ENCODE measurements at regions not wholly inside any gene's neighbourhood (a gene's known extent, or its start where the extent isn't known, plus 50 kb on each side); places are given as distances from the start of the nearest gene placed in this dataset.

DNA sequence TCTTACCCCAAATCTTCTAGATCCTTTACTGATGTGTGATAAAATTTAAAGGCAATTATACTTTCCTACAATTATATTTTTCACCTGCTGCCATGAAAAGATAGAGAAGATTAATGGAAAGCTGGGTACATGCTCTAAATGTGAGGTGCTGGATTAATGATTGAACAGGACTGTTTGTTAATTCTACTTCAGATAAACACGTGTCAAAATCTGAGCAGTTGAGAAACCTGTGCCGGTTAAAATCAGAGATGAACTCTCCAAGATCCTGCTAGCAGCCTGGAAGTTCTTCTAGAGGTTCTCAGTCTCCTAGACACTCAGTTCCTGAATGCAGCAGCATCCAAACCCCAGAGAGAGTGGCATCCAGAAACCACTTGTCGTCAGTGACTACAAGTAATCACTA, 69.2 kb downstream of the INHBA start:
- no peaks in the 10 kb centered on the region for H3K36me3 ChIP-seq (ENCODE audit: control insufficient read depth in 2 of 4, insufficient read depth in 4 of 4, low read length in 3 of 4)
- no peak overlapping the region for H2AFZ ChIP-seq (ENCODE audit: low read length)
- no peaks in the 10 kb centered on the region for H3K79me1 ChIP-seq (ENCODE audit: low read depth, low read length)
- TF ChIP-seq NRF1 (IDR thresholded peaks at IDR 0.05; ENCODE audit: low read depth, low read length) (no peak), SP1 (IDR thresholded peaks at IDR 0.05; ENCODE audit: low read depth, low read length) (no peak), SIRT6 (IDR thresholded peaks at IDR 0.05; ENCODE audit: low read length) (no peak), SUZ12 (IDR thresholded peaks at IDR 0.05; ENCODE audit: low read length) (no peak), SRF (IDR thresholded peaks at IDR 0.05; ENCODE audit: low read depth, low read length) (no peak)
- H3K4me2 ChIP-seq (ENCODE audit: insufficient read depth in 1 of 2, low read depth in 2 of 2, low read length in 2 of 2), result no peak overlapping the region
- no peak overlapping the region for H4K5ac ChIP-seq (ENCODE audit: insufficient read length, low read depth, low read length)
- no peak overlapping the region for H2AK5ac ChIP-seq (ENCODE audit: low read depth, low read length)
- peak overlapping the region; percentile 34; the same call in 1 of the 2 replicates for H2BK20ac ChIP-seq (ENCODE audit: low read length)
- 0 out of 2 replicates have a peak overlapping the region, but pooled peaks have one; percentile 10 for H3K18ac ChIP-seq (ENCODE audit: extremely low read depth, low read length)
- H3K23me2 ChIP-seq (ENCODE audit: low read depth, low read length), result no peaks in the 10 kb centered on the region
- no peaks in the 10 kb centered on the region for H3K79me2 ChIP-seq (ENCODE audit: control insufficient read depth in 1 of 2, insufficient read depth in 2 of 2, low read length in 2 of 2)
- ChIA-PET CTCF (ENCODE audit: partially characterized antibody) (no interaction called here), POLR2A (ENCODE audit: partially characterized antibody) (no interaction called here)
- no peak overlapping the region for H3K23ac ChIP-seq (ENCODE audit: insufficient read length)
- H3K9me3 ChIP-seq (ENCODE audit: insufficient read depth in 2 of 2, low read depth in 1 of 2, low read length in 1 of 2), result no peaks in the 10 kb centered on the region
- H3K4me1 ChIP-seq (replicated peaks in 1 of 4; ENCODE audit: control insufficient read depth in 3 of 4, insufficient read depth in 4 of 4, low read length in 3 of 4), result peaks cover 0 to 20% (median 6%) of the 10 kb centered on the region in 4 experiments; a peak in 4 of 7 replicates
- H3K4ac ChIP-seq (replicated peaks; ENCODE audit: insufficient read length, low read depth, low read length), result no peak overlapping the region
- H4K8ac ChIP-seq (ENCODE audit: extremely low read depth, insufficient read depth, low read length), result no peak overlapping the region
- H3K56ac ChIP-seq (replicated peaks; ENCODE audit: insufficient read length, low read depth, low read length), result no peak overlapping the region
- H3K9ac ChIP-seq (replicated peaks in 1 of 4; ENCODE audit: extremely low read depth in 1 of 4, low read depth in 3 of 4, low read length in 3 of 4), result no peak overlapping the region; a peak in 1 of 7 replicates
- H2BK120ac ChIP-seq (replicated peaks; ENCODE audit: low read depth, low read length), result peak overlapping the region; percentile 34
- no peak overlapping the region for H4K91ac ChIP-seq (replicated peaks; ENCODE audit: insufficient read length, low read length)
- no peaks in the 10 kb centered on the region for H4K20me1 ChIP-seq (replicated peaks in 1 of 2; ENCODE audit: control insufficient read depth in 1 of 2, insufficient read depth in 2 of 2, low read length in 2 of 2)
- H3K4me3 ChIP-seq (ENCODE audit: extremely low read depth in 1 of 4, insufficient read depth in 2 of 4, low read depth in 3 of 4, low read length in 4 of 4), result no peak overlapping the region
- WGBS, 2 experiments (ENCODE audit: extremely low coverage in 1 of 2, insufficient coverage in 1 of 2, insufficient read length in 1 of 2, insufficient replicate concordance in 2 of 2, low coverage in 1 of 2, low lambda C conversion rate in 2 of 2, missing lambda C conversion rate in 1 of 2), result 96% methylated on average over 3 of the region's 3 CpGs; no CpG with 5 or more reads in 1 of the 2 experiments
- no peak overlapping the region for H2BK12ac ChIP-seq (ENCODE audit: low read depth, low read length)
- FAIRE-seq, result no peak
- no peak overlapping the region for H3K27ac ChIP-seq (ENCODE audit: low read depth, low read length)
- no peak overlapping the region for H2BK15ac ChIP-seq (ENCODE audit: low read length)
- no peak overlapping the region for H3K14ac ChIP-seq (ENCODE audit: insufficient read length)
- DNase-seq (ENCODE audit: low read depth in 1 of 2, low spot score in 2 of 2), result no peak
- H2BK5ac ChIP-seq (ENCODE audit: low read depth, low read length), result no peak overlapping the region
- no peaks in the 10 kb centered on the region for H3K27me3 ChIP-seq (replicated peaks in 1 of 4; ENCODE audit: control insufficient read depth in 3 of 4, extremely low read depth in 1 of 4, insufficient read depth in 3 of 4, low read length in 3 of 4)
